ENCODE measurements at regions not wholly inside any gene's neighbourhood (a gene's known extent, or its start where the extent isn't known, plus 50 kb on each side); places are given as distances from the start of the nearest gene placed in this dataset.

DNA sequence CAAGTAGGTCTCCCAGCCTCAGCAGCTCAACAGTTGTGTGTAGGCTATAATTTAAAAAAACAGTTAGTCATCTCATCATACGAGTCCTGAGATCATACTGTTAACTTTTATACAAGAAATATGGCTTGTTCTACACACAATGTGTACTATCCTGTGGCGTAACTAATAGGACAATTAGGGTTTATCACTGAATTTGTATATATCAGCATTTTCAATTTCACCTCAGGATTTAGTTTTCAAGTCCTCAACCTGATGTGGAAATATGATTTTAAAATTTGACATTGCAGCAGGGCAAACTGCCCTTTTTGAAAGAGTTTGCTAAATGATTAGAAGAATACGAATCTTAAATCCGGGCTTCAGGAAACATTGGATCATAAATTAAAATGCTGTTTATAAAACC is 237.2 kb upstream of the CTBP2 start:
- TF ChIP-seq, protein P1, sequence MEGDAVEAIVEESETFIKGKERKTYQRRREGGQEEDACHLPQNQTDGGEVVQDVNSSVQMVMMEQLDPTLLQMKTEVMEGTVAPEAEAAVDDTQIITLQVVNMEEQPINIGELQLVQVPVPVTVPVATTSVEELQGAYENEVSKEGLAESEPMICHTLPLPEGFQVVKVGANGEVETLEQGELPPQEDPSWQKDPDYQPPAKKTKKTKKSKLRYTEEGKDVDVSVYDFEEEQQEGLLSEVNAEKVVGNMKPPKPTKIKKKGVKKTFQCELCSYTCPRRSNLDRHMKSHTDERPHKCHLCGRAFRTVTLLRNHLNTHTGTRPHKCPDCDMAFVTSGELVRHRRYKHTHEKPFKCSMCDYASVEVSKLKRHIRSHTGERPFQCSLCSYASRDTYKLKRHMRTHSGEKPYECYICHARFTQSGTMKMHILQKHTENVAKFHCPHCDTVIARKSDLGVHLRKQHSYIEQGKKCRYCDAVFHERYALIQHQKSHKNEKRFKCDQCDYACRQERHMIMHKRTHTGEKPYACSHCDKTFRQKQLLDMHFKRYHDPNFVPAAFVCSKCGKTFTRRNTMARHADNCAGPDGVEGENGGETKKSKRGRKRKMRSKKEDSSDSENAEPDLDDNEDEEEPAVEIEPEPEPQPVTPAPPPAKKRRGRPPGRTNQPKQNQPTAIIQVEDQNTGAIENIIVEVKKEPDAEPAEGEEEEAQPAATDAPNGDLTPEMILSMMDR (IDR thresholded peaks at IDR 0.05): no peak
- TF ChIP-seq POLR2A (IDR thresholded peaks at IDR 0.05): no peak
